Mesenchymal stem cell (in vitro differentiated cells and primary cell): ENCODE measurements at regions not wholly inside any gene's neighbourhood (a gene's known extent, or its start where the extent isn't known, plus 50 kb on each side); places are given as distances from the start of the nearest gene placed in this dataset.
A peak's percentile ranks its signal among the peaks of the same experiment; 100 is the strongest.

Experiments
- DNase-seq: peaks from one replicate; pipeline ENCODE4 v3.0.0-alpha.2; 2013
- H2AFZ ChIP-seq: one replicate; pipeline ENCODE4 v1.6.1; 2013; ENCODE audit warnings: low read depth, mild to moderate bottlenecking, control low read depth, inconsistent platforms, low read length, moderate library complexity
- H2AK5ac ChIP-seq: 2 replicates; pipeline ENCODE4 v1.6.1; 2013; ENCODE audit warnings: low read length, moderate library complexity, mild to moderate bottlenecking, inconsistent platforms; ENCODE audit not compliant: severe bottlenecking
- H2BK120ac ChIP-seq: one replicate; pipeline ENCODE4 v1.6.1; 2013; ENCODE audit warnings: low read depth, mild to moderate bottlenecking, inconsistent platforms, low read length, moderate library complexity
- H2BK12ac ChIP-seq, 2 experiments: one replicate each; pipeline ENCODE4 v1.6.1; 2013; ENCODE audit warnings: inconsistent platforms in 2 of 2, low read length in 2 of 2, mild to moderate bottlenecking in 2 of 2, moderate library complexity in 2 of 2, control low read depth in 1 of 2
- H2BK15ac ChIP-seq: one replicate; pipeline ENCODE4 v1.6.1; 2013; ENCODE audit warnings: mild to moderate bottlenecking, low read depth, inconsistent platforms; ENCODE audit not compliant: poor library complexity, severe bottlenecking
- H2BK5ac ChIP-seq: 2 replicates; pipeline ENCODE4 v1.6.1; 2013; ENCODE audit warnings: low read depth, mild to moderate bottlenecking, low read length, control low read depth, inconsistent platforms; ENCODE audit not compliant: poor library complexity, severe bottlenecking
- H3K14ac ChIP-seq, 2 experiments: one replicate each; pipeline ENCODE4 v1.6.1; 2013; ENCODE audit warnings: inconsistent platforms in 2 of 2, low read length in 2 of 2, control low read depth in 1 of 2, mild to moderate bottlenecking in 1 of 2, moderate library complexity in 1 of 2
- H3K18ac ChIP-seq, 2 experiments: one replicate each; pipeline ENCODE4 v1.6.1; 2013; ENCODE audit warnings: inconsistent platforms in 2 of 2, low read length in 2 of 2, control low read depth in 1 of 2, low read depth in 1 of 2, mild to moderate bottlenecking in 1 of 2
- H3K23ac ChIP-seq, 2 experiments: one replicate each; pipeline ENCODE4 v1.6.1; 2013; ENCODE audit warnings: inconsistent platforms in 2 of 2, low read length in 2 of 2, mild to moderate bottlenecking in 2 of 2, moderate library complexity in 2 of 2, control low read depth in 1 of 2
- H3K27ac ChIP-seq: 2 replicates; pipeline ENCODE4 v1.5.1; 2013; ENCODE audit warnings: mild to moderate bottlenecking, moderate library complexity, low read length, control low read depth, inconsistent platforms; ENCODE audit not compliant: poor library complexity, severe bottlenecking
- H3K27me3 ChIP-seq, 2 experiments: 2 replicates each; pipeline versions ENCODE4 v1.6.1 to v1.7.0; 2013; ENCODE audit warnings: low read length in 2 of 2, mild to moderate bottlenecking in 2 of 2, moderate library complexity in 2 of 2, control low read depth in 1 of 2, inconsistent platforms in 1 of 2; ENCODE audit not compliant: control insufficient read depth in 1 of 2, insufficient read depth in 1 of 2
- H3K36me3 ChIP-seq, 2 experiments: 2 replicates each; pipeline versions ENCODE4 v1.6.1 to v1.7.0; 2013; ENCODE audit warnings: low read length in 2 of 2, control low read depth in 1 of 2, inconsistent platforms in 1 of 2, low read depth in 1 of 2, mild to moderate bottlenecking in 1 of 2; ENCODE audit not compliant: insufficient read depth in 2 of 2, control insufficient read depth in 1 of 2
- H3K4ac ChIP-seq, 2 experiments: one replicate each; pipeline ENCODE4 v1.6.1; 2013; ENCODE audit warnings: inconsistent platforms in 2 of 2, low read length in 2 of 2, mild to moderate bottlenecking in 2 of 2, moderate library complexity in 2 of 2, control low read depth in 1 of 2, low read depth in 1 of 2
- H3K4me1 ChIP-seq: 2 replicates; pipeline ENCODE4 v1.6.1; 2013; ENCODE audit warnings: low read depth, low read length, control low read depth; ENCODE audit not compliant: control insufficient read depth, insufficient read depth
- H3K4me2 ChIP-seq: 2 replicates; pipeline ENCODE4 v1.6.1; 2013; ENCODE audit warnings: low read length, mild to moderate bottlenecking, inconsistent platforms; ENCODE audit not compliant: poor library complexity, severe bottlenecking
- H3K4me3 ChIP-seq, 2 experiments: 2 replicates each; pipeline versions ENCODE4 v1.5.1 to v1.7.0; 2013; ENCODE audit warnings: low read length in 2 of 2, mild to moderate bottlenecking in 2 of 2, control low read depth in 1 of 2, low read depth in 1 of 2; ENCODE audit not compliant: insufficient read depth in 1 of 2
- H3K79me1 ChIP-seq: replicated peaks from 2 replicates; pipeline ENCODE4 v1.6.1; 2013; ENCODE audit warnings: mild to moderate bottlenecking, control low read depth, low read length, inconsistent platforms; ENCODE audit not compliant: poor library complexity, severe bottlenecking
- H3K9ac ChIP-seq: 2 replicates; pipeline ENCODE4 v1.7.0; 2013; ENCODE audit warnings: mild to moderate bottlenecking, low read length, moderate library complexity
- H3K9me3 ChIP-seq: 2 replicates; pipeline ENCODE4 v1.7.0; 2013; ENCODE audit warnings: mild to moderate bottlenecking, low read length; ENCODE audit not compliant: control insufficient read depth
- H4K8ac ChIP-seq: one replicate; pipeline ENCODE4 v1.6.1; 2013; ENCODE audit warnings: inconsistent platforms, mild to moderate bottlenecking, low read length, moderate library complexity
- H4K91ac ChIP-seq: one replicate; pipeline ENCODE4 v1.6.1; 2013; ENCODE audit warnings: mild to moderate bottlenecking, low read length, inconsistent platforms
- WGBS: methylation state at CpG from one replicate; pipeline ENCODE4 v1.1.7; 2013; ENCODE audit warnings: mixed read lengths; 5-methylcytosine and 5-hydroxymethylcytosine counted together

DNA sequence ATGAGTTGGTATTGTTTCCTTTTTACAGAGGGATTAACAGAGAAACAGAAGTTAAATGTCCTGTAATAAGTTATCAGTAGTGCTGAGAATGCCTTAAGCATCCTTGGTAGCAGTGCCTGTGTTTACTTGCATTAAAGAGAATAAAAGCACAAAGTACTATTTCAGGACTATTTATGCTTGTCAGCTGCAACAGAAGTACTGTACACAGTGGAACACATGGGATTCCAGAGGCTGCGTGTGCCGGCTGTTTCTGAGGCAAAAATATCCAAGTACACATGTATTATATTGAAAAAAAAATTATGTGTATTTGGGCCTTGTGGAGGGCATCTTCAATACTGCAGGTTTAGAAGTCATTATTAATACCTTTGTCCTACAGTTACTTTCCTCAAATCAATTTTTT, 58.2 kb upstream of the ACTBL2 start:
- Histone ChIP-seq H2BK12ac (no peak overlapping the region), H2AK5ac (no peak overlapping the region), H3K27ac (no peak overlapping the region), H3K18ac (no peak overlapping the region), H3K4me3 (no peak overlapping the region), H3K9me3 (no peaks in the 10 kb centered on the region), H4K91ac (no peak overlapping the region), H2BK5ac (no peak overlapping the region), H3K36me3 (no peaks in the 10 kb centered on the region), H2BK120ac (no peak overlapping the region), H3K14ac (no peak overlapping the region), H3K9ac (no peak overlapping the region), H3K23ac (no peak overlapping the region), H4K8ac (no peak overlapping the region), H3K27me3 (no peaks in the 10 kb centered on the region), H2BK15ac (no peak overlapping the region), H3K79me1 (no peaks in the 10 kb centered on the region), H2AFZ (no peak overlapping the region), H3K4me2 (no peak overlapping the region), H3K4me1 (no peaks in the 10 kb centered on the region), H3K4ac (no peak overlapping the region)
- no CpG with 5 or more reads among the region's 2 CpGs for WGBS
- no peak for DNase-seq

DNA sequence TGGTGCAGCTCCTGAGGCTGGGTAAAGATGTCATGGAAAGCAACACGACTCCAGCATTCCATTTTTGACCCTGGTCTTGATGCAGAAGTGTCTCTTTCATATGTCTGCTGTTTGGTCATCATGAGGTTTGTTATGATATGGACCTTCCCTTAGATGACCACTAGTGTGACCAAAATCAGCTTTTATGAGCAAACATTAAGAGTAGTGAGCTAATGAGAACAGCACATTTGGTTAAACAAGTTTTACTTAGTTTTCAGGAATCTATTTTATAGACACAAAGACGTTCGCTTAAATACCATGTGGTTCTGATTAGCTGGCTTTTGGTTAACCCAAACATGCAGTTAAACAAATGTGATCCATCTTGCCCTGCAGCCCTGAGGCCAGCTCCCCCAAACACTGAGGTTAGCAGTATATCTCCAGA, 56.7 kb upstream of the ACTBL2 start:
- Histone ChIP-seq H4K8ac (no peak overlapping the region), H3K4me3 (peak overlapping the region in 1 of 2 experiments; percentile 67), H3K27me3 (no peaks in the 10 kb centered on the region), H2BK5ac (no peak overlapping the region), H3K4me2 (no peak overlapping the region), H2BK15ac (no peak overlapping the region), H3K4ac (no peak overlapping the region), H2AK5ac (no peak overlapping the region), H2BK12ac (no peak overlapping the region), H3K9me3 (no peaks in the 10 kb centered on the region), H3K4me1 (no peaks in the 10 kb centered on the region), H3K14ac (no peak overlapping the region), H3K9ac (peak overlapping the region; percentile 82), H3K23ac (no peak overlapping the region), H3K18ac (no peak overlapping the region), H2AFZ (no peak overlapping the region), H3K79me1 (no peaks in the 10 kb centered on the region), H4K91ac (no peak overlapping the region), H3K36me3 (no peaks in the 10 kb centered on the region), H2BK120ac (no peak overlapping the region), H3K27ac (no peak overlapping the region)
- 89% methylated on average over 3 of the region's 3 CpGs for WGBS
- DNase-seq: peak; percentile 22

DNA sequence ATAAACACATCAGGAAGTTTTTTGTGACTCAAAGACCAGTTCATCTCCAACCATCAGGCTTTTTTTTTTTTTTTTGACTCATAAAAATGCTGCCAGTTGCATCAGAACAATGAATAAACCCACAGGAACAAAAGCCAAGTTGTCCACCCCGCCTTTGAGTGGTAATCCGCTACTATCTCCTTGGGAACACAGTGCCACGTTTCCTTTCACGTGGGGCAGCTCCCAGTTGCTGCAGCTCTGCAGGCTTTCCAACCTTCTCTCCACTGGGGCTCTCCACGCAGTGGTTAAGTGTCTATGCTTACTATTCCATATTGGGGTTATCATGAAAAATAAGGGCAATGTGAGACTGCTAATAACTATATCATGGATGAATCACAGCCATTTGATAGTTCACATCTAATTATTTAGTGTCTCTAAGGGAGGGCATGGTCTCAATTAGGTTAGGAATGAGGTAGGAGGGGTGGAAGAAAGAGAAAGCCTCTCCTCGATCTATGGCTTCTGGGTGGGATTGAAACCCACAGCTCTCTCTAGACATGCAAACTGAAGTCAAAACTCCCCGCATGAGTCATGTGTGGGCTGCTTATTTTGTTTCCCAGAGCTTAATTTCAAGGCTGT, 55.8 kb upstream of the ACTBL2 start:
- H2BK5ac ChIP-seq: no peak overlapping the region
- no peak overlapping the region for H2BK12ac ChIP-seq
- H2BK120ac ChIP-seq: no peak overlapping the region
- H2BK15ac ChIP-seq: no peak overlapping the region
- DNase-seq: peak; percentile 14
- H4K8ac ChIP-seq: no peak overlapping the region
- H2AFZ ChIP-seq: peak overlapping the region; percentile 27
- peak overlapping the region in 1 of 2 experiments; percentile 67 for H3K4me3 ChIP-seq
- H3K27me3 ChIP-seq: no peaks in the 10 kb centered on the region
- no peak overlapping the region for H3K27ac ChIP-seq
- no peak overlapping the region for H3K4me2 ChIP-seq
- no peaks in the 10 kb centered on the region for H3K9me3 ChIP-seq
- no peak overlapping the region for H3K18ac ChIP-seq
- no peak overlapping the region for H2AK5ac ChIP-seq
- peak overlapping the region; percentile 82 for H3K9ac ChIP-seq
- no peak overlapping the region for H4K91ac ChIP-seq
- no peak overlapping the region for H3K23ac ChIP-seq
- no peaks in the 10 kb centered on the region for H3K79me1 ChIP-seq
- WGBS: 97% methylated on average over 7 of the region's 7 CpGs
- H3K14ac ChIP-seq: no peak overlapping the region
- H3K36me3 ChIP-seq: no peaks in the 10 kb centered on the region
- no peak overlapping the region for H3K4ac ChIP-seq
- H3K4me1 ChIP-seq: no peaks in the 10 kb centered on the region

DNA sequence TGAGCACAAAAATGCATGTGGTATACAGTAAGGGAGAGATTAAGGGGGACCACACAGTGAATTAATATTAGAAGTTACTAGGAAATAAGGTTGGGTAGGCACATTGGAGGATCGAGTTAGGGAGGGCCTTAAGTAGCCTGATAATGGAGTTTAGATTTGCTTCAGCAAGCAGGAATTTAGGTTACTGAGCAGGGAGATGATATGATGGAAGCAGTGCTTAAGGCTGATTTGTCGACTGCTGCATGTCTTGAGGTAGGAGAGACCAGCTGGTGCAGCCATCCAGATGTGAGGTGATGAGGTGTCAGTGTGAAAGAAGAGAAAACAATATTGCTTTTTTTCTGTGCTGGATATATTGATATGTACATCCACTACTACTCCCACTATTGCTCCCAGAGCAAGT, 55.2 kb upstream of the ACTBL2 start:
- no peak overlapping the region for H2BK12ac ChIP-seq
- no peak overlapping the region for H2AFZ ChIP-seq
- no peak overlapping the region for H3K18ac ChIP-seq
- no peak overlapping the region for H3K27ac ChIP-seq
- 89% methylated on average over 2 of the region's 2 CpGs for WGBS
- H4K91ac ChIP-seq: no peak overlapping the region
- no peaks in the 10 kb centered on the region for H3K36me3 ChIP-seq
- H2BK120ac ChIP-seq: no peak overlapping the region
- H2BK5ac ChIP-seq: no peak overlapping the region
- no peak overlapping the region for H3K14ac ChIP-seq
- H3K27me3 ChIP-seq: no peaks in the 10 kb centered on the region
- H3K4ac ChIP-seq: no peak overlapping the region
- H4K8ac ChIP-seq: no peak overlapping the region
- H3K4me3 ChIP-seq: no peak overlapping the region
- no peaks in the 10 kb centered on the region for H3K9me3 ChIP-seq
- no peak overlapping the region for H2AK5ac ChIP-seq
- H2BK15ac ChIP-seq: no peak overlapping the region
- DNase-seq: no peak
- no peak overlapping the region for H3K23ac ChIP-seq
- no peak overlapping the region for H3K4me2 ChIP-seq
- H3K9ac ChIP-seq: peak overlapping the region; percentile 82
- H3K79me1 ChIP-seq: no peaks in the 10 kb centered on the region
- peaks cover 1% of the 10 kb centered on the region for H3K4me1 ChIP-seq
